HUES48 (cell line): ENCODE measurements at regions not wholly inside any gene's neighbourhood (a gene's known extent, or its start where the extent isn't known, plus 50 kb on each side); places are given as distances from the start of the nearest gene placed in this dataset.

Source experiments
- H3K27ac ChIP-seq: one replicate; pipeline ENCODE4 v1.7.0; 2013; ENCODE audit warnings: low read depth, low read length, inconsistent platforms
- H3K27me3 ChIP-seq: 2 replicates; pipeline ENCODE4 v1.6.1; 2013; ENCODE audit warnings: mild to moderate bottlenecking, low read length; ENCODE audit not compliant: control insufficient read depth, insufficient read depth
- H3K36me3 ChIP-seq: 2 replicates; pipeline ENCODE4 v1.6.1; 2013; ENCODE audit warnings: low read length; ENCODE audit not compliant: control insufficient read depth, insufficient read depth
- H3K4me1 ChIP-seq: 2 replicates; pipeline ENCODE4 v1.6.1; 2013; ENCODE audit warnings: mild to moderate bottlenecking, low read length; ENCODE audit not compliant: control insufficient read depth, insufficient read depth
- H3K4me3 ChIP-seq: 2 replicates; pipeline ENCODE4 v1.5.1; 2013; ENCODE audit warnings: mild to moderate bottlenecking, low read depth, low read length
- H3K9ac ChIP-seq: 2 replicates; pipeline ENCODE4 v1.6.1; 2013; ENCODE audit warnings: mild to moderate bottlenecking, low read depth, low read length, moderate library complexity
- H3K9me3 ChIP-seq: 2 replicates; pipeline ENCODE4 v1.6.1; 2013; ENCODE audit warnings: low read length; ENCODE audit not compliant: control insufficient read depth, insufficient read depth

GRCh38 chr20:60658681-60659080 lies 593.4 kb upstream of the CDH4 start:
- H3K4me3 ChIP-seq: no peak overlapping the region
- H3K9ac ChIP-seq: no peak overlapping the region
- H3K4me1 ChIP-seq: 0 out of 2 replicates have a peak, but pooled peaks cover 8% of the 10 kb centered on the region
- no peaks in the 10 kb centered on the region for H3K36me3 ChIP-seq
- 0 out of 2 replicates have a peak, but pooled peaks cover 8% of the 10 kb centered on the region for H3K9me3 ChIP-seq
- no peak overlapping the region for H3K27ac ChIP-seq
- H3K27me3 ChIP-seq: no peaks in the 10 kb centered on the region

- 0 out of 2 replicates have a peak, but pooled peaks cover 8% of the 10 kb centered on the region for H3K9me3 ChIP-seq
- no peaks in the 10 kb centered on the region for H3K36me3 ChIP-seq
- 0 out of 2 replicates have a peak, but pooled peaks cover 8% of the 10 kb centered on the region for H3K4me1 ChIP-seq
- no peak overlapping the region for H3K27ac ChIP-seq
- no peak overlapping the region for H3K9ac ChIP-seq
- no peak overlapping the region for H3K4me3 ChIP-seq
- no peaks in the 10 kb centered on the region for H3K27me3 ChIP-seq
These were observed 592.8 kb upstream of the CDH4 start for GRCh38 chr20:60659240-60659639.

- H3K36me3 ChIP-seq: no peaks in the 10 kb centered on the region
- no peak overlapping the region for H3K4me3 ChIP-seq
- H3K9ac ChIP-seq: no peak overlapping the region
- 0 out of 2 replicates have a peak, but pooled peaks cover 8% of the 10 kb centered on the region for H3K4me1 ChIP-seq
- H3K27me3 ChIP-seq: no peaks in the 10 kb centered on the region
- H3K9me3 ChIP-seq: no peaks in the 10 kb centered on the region
- H3K27ac ChIP-seq: no peak overlapping the region
These were observed 589.8 kb upstream of the CDH4 start for GRCh38 chr20:60662307-60662706.

- Histone ChIP-seq H3K9ac (no peak overlapping the region), H3K4me3 (no peak overlapping the region), H3K36me3 (no peaks in the 10 kb centered on the region), H3K27me3 (no peaks in the 10 kb centered on the region), H3K27ac (no peak overlapping the region), H3K9me3 (no peaks in the 10 kb centered on the region), H3K4me1 (no peaks in the 10 kb centered on the region)
These were observed 588.0 kb upstream of the CDH4 start for GRCh38 chr20:60664106-60664505.

- no peaks in the 10 kb centered on the region for H3K27me3 ChIP-seq
- no peaks in the 10 kb centered on the region for H3K4me1 ChIP-seq
- no peak overlapping the region for H3K27ac ChIP-seq
- no peak overlapping the region for H3K9ac ChIP-seq
- no peak overlapping the region for H3K4me3 ChIP-seq
- H3K36me3 ChIP-seq: no peaks in the 10 kb centered on the region
- no peaks in the 10 kb centered on the region for H3K9me3 ChIP-seq
These were observed 584.4 kb upstream of the CDH4 start for GRCh38 chr20:60667641-60668040.

- H3K4me1 ChIP-seq: no peaks in the 10 kb centered on the region
- H3K36me3 ChIP-seq: no peaks in the 10 kb centered on the region
- no peaks in the 10 kb centered on the region for H3K9me3 ChIP-seq
- no peak overlapping the region for H3K27ac ChIP-seq
- no peak overlapping the region for H3K4me3 ChIP-seq
- no peak overlapping the region for H3K9ac ChIP-seq
- no peaks in the 10 kb centered on the region for H3K27me3 ChIP-seq
These were observed 582.9 kb upstream of the CDH4 start for GRCh38 chr20:60669211-60669610.

- no peak overlapping the region for H3K27ac ChIP-seq
- no peaks in the 10 kb centered on the region for H3K36me3 ChIP-seq
- H3K9me3 ChIP-seq: no peaks in the 10 kb centered on the region
- H3K9ac ChIP-seq: no peak overlapping the region
- no peaks in the 10 kb centered on the region for H3K4me1 ChIP-seq
- no peak overlapping the region for H3K4me3 ChIP-seq
- H3K27me3 ChIP-seq: no peaks in the 10 kb centered on the region
These were observed 576.0 kb upstream of the CDH4 start for GRCh38 chr20:60676011-60676410.

- Histone ChIP-seq H3K27ac (no peak overlapping the region), H3K36me3 (no peaks in the 10 kb centered on the region), H3K4me1 (no peaks in the 10 kb centered on the region), H3K9ac (no peak overlapping the region), H3K9me3 (no peaks in the 10 kb centered on the region), H3K27me3 (no peaks in the 10 kb centered on the region), H3K4me3 (no peak overlapping the region)
These were observed 574.2 kb upstream of the CDH4 start for GRCh38 chr20:60677819-60678218.

- H3K27me3 ChIP-seq: no peaks in the 10 kb centered on the region
- no peak overlapping the region for H3K27ac ChIP-seq
- no peaks in the 10 kb centered on the region for H3K4me1 ChIP-seq
- H3K36me3 ChIP-seq: no peaks in the 10 kb centered on the region
- H3K9ac ChIP-seq: no peak overlapping the region
- H3K4me3 ChIP-seq: no peak overlapping the region
- H3K9me3 ChIP-seq: no peaks in the 10 kb centered on the region
These were observed 571.5 kb upstream of the CDH4 start for GRCh38 chr20:60680554-60680953.

GRCh38 chr20:60687213-60687612 lies 564.8 kb upstream of the CDH4 start:
- Histone ChIP-seq H3K4me1 (peaks cover 13% of the 10 kb centered on the region), H3K27me3 (no peaks in the 10 kb centered on the region), H3K9ac (no peak overlapping the region), H3K4me3 (no peak overlapping the region), H3K9me3 (no peaks in the 10 kb centered on the region), H3K36me3 (no peaks in the 10 kb centered on the region), H3K27ac (no peak overlapping the region)

GRCh38 chr20:60690771-60691170 lies 561.3 kb upstream of the CDH4 start:
- no peaks in the 10 kb centered on the region for H3K9me3 ChIP-seq
- no peak overlapping the region for H3K9ac ChIP-seq
- H3K4me1 ChIP-seq: peaks cover 39% of the 10 kb centered on the region
- H3K27ac ChIP-seq: no peak overlapping the region
- H3K4me3 ChIP-seq: no peak overlapping the region
- H3K36me3 ChIP-seq: no peaks in the 10 kb centered on the region
- H3K27me3 ChIP-seq: no peaks in the 10 kb centered on the region
